Stimulated activated CD4-positive, alpha-beta T cell treated with anti-CD3 and anti-CD28 coated beads, Interleukin-1b, Interleukin-23, amount 100 ng/mL, for 48 hours (primary cell): ENCODE measurements at regions not wholly inside any gene's neighbourhood (a gene's known extent, or its start where the extent isn't known, plus 50 kb on each side); places are given as distances from the start of the nearest gene placed in this dataset.
"Not testable (repeated sequence)": the region's sequence is repeated elsewhere in the genome, so short reads cannot be mapped to it uniquely, and the experiment has no call there.

Experiments
- DNase-seq: peaks from one replicate; pipeline ENCODE4 v3.0.0-alpha.2; 2020

GRCh38 chr3:75395580-75396315, 268.4 kb upstream of the FRG2C start:
- no peak for DNase-seq

DNA sequence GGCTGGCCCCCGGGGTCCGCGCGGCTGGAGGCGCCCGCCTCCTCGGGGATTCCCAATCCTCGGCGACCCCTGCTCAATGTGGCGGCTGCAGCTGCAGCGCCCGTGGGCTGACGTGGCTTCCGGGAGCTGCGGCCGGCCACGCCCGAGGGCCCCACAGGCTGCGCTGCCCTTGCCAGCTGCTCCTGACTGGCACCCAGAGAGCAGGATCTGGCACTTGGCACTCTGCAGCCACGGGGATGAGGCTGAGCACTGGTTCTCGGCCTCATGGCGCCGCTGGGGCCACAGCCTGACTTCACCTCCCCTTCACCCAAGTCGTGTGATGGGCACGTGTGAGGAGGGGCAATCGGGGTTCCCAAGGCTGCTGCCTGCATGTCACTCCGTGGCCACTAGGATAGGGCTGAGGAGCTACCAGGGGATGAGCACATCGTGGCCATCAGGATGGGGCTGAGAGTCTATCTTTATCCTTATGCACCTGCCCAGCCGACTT, 267.8 kb upstream of the FRG2C start:
- no peak for DNase-seq

GRCh38 chr3:75397486-75397885, 266.6 kb upstream of the FRG2C start:
- DNase-seq: not testable (repeated sequence)

DNA sequence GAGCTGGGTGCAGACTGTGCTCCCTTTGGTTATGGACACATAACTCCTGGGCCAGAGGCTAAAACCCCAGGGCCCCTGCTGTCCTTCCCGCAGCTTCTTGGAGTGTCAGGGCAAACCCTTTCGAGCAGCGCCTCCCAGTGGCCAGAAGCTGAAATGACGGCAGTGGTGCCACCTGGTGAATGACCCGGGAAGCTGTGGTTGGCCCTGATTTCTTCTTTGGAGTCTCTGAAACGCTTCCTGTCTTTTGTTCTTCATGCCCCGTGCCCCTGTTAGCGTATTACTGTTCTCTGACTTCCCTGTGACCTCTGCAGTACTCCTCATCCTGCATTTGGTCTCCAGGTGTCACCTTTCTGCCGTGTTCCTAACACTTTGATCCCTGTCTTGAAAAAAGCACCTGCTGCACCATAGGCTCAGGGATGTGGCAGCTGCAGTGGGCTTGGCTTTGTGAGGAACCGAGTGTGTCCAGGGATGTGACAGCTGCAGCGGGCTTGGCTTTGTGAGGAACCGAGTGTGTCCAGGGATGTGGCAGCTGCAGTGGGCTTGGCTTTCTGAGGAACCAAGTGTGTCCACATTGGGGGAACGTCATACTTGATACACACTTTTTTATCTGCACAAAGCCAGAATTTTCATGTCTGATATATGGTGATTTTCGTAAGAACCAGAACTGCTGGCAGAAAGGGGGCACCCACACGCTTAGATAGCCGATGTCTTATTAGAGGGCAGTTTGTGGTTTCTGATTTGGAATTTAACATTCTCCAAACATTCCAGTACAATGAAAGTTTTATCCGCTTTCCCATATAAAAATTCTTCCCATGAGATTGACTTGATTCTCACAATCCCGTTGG, 241.8 kb upstream of the FRG2C start:
- peak; percentile 48 for DNase-seq

GRCh38 chr3:75425379-75425778, 238.7 kb upstream of the FRG2C start:
- DNase-seq: not testable (repeated sequence)

- DNase-seq: not testable (repeated sequence)
Measured at GRCh38 chr3:75427486-75427885, 236.6 kb upstream of the FRG2C start.

DNA sequence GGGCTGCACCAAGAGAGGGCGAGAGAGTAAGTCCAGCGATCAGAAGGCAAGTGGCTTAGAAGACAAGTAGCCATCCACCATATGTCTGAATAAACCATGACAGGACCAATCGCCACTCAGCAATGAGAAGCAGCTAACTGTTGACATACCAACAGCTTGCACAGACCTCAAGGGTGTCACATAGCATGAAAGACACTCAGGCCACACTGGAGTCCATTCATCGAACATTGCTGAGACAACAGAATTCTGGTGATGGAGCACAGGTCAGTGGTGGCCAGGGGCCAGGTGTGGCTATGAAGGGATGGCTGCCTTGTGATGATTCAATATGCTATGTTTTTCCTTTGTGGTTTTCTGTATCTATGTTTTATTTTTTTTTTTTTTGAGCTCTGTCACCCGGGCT, 236.2 kb upstream of the FRG2C start:
- not testable (repeated sequence) for DNase-seq

DNA sequence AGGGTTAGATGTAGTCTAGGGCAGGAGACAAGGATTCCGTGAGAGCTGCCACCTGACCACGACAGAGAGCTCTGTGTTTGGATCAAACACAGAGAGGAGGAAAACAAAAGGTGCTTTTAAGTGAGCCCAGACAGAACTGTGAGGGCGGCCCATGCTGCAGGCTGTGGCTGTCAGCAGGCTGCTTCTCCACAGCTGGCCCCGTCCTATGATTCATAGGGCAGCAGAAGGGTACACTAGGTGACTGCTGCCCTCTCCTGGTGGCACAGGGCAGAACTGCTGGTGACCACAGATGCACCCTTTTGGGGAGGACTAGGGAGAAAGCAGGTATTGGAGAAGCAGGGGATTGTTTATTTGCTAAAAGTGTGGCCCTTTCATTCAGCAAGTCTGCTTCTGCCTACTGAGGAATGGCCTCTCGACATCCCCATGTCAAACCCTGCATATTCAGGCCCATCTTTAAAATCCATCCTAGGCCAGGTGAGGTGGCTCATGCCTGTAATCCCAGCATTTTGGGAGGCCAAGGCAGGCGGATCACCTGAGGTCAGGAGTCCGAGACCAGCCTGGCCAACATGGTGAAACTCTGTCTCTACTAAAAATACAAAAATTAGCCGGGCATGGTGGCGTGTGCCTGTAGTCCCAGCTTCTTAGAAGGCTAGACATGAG, 234.4 kb upstream of the FRG2C start:
- DNase-seq: peak; percentile 75

DNA sequence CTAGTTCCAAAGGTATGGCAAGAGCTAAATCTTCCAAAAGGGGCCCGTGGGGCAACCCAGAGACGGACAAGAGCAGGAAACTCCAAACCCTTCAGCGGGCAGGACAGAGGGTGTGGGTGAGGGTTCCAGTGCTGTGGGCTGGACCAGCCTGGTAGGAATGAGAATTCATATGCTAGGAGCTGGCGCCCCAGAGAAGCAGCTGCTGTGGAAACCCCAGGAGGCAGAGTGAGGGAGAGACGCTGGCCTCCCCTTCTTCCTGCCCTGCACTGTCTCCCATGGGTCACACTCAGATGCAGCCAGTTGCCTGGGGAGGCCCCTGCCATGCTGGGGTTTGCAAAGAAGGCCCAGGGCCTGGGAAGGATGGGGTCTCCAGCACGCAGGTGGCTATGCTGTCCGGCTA, 233.7 kb upstream of the FRG2C start:
- not testable (repeated sequence) for DNase-seq

GRCh38 chr3:75431120-75431519, 233.0 kb upstream of the FRG2C start:
- DNase-seq: not testable (repeated sequence)

- not testable (repeated sequence) for DNase-seq
Measured at GRCh38 chr3:75432466-75432865, 231.7 kb upstream of the FRG2C start.

DNA sequence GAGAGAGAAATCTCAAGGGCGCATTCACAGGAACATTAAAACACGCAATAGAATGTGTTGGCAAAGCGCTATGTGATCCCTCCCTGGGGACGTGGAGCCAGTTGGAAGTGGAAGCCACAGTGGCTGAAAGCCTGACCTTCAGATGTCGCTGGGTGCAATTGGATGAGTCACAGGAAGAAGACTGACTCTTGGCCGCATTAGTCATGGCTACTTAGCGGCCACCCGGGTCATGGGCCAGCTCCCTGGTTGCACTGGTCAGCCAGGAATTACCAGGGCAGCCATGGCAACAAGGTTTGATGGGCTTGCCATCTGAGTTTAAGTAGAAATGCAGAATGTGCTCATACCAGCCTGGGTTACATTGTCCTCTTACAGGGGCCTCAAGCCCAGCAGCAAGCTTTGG, 231.2 kb upstream of the FRG2C start:
- DNase-seq: not testable (repeated sequence)

GRCh38 chr3:75433295-75433694, 230.8 kb upstream of the FRG2C start:
- not testable (repeated sequence) for DNase-seq

GRCh38 chr3:75434276-75434912, 229.7 kb upstream of the FRG2C start:
- peak; percentile 27 for DNase-seq

GRCh38 chr3:75434913-75435793, 229.0 kb upstream of the FRG2C start:
- DNase-seq: peak; percentile 97

- not testable (repeated sequence) for DNase-seq
Measured at GRCh38 chr3:75435794-75436400, 228.2 kb upstream of the FRG2C start.

- not testable (repeated sequence) for DNase-seq
Measured at GRCh38 chr3:75440986-75441385, 223.1 kb upstream of the FRG2C start.

DNA sequence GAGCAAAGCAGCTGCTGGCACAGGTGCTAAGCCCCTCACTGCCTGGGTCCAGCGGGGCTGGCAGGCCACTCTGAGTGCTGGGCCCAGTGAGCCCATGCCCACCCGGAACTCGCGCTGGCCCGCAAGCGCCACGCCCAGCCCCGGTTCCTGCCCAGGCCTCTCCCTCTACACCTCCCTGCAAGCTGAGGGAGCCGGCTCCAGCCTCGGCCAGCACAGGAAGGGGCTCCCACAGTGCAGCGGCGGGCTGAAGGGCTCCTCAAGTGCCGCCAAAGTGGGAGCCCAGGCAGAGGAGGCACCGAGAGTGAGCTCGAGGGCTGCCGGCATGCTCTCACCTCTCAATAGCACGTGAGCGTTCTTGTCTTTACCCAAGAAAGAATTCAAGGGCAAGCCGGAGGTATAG, 219.5 kb upstream of the FRG2C start:
- DNase-seq: not testable (repeated sequence)

DNA sequence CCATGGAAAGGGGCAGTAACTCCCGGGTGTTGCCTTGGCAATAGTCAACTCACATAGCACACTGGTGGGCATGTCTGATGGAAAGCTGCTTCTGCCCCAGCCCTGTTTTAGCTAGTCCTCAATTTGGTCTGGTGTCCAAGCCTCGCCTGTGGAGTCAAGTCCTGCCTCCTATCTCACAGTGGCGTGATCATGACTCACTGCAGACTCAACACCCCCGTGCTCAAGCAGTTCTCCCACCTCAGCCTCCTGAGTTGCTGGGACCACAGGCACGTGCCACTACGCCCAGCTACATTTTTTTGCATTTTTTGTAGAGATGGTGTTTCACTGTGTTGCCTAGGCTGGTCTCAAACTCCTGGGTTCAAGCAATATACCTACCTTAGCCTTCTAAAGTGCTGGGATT, 218.9 kb upstream of the FRG2C start:
- not testable (repeated sequence) for DNase-seq

DNA sequence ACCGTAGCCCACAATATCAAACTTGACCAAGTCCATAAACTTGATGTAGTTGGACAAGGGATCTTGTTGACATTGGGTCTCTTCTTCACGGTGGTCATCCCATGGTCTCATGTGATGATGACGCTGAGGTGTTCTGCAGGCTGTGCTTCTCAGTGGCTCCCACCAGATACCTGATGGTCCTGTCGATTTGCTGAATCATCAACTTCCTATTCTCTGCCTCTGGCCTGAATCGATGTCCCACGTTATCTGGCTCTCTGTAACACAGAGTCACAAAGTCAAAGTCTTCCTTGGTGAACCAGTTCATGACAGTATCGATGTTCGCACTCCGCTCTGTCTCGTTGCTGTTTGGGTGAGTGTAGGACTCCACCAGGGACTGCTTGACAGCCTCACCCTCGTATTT, 217.2 kb upstream of the FRG2C start:
- DNase-seq: not testable (repeated sequence)

GRCh38 chr3:75453328-75453727, 210.8 kb upstream of the FRG2C start:
- DNase-seq: not testable (repeated sequence)
